Ammon's horn (tissue), 1 donor: ENCODE measurements at regions not wholly inside any gene's neighbourhood (a gene's known extent, or its start where the extent isn't known, plus 50 kb on each side); places are given as distances from the start of the nearest gene placed in this dataset.
A peak's percentile ranks its signal among the peaks of the same experiment; 100 is the strongest.

Source experiments
- DNase-seq: peaks from one replicate; pipeline ENCODE4 v3.0.0-alpha.2; 2016; ENCODE audit warnings: low spot score

- no peak for DNase-seq
Measured at GRCh38 chr3:63046152-63046551, 170.9 kb upstream of the CADPS start.

- DNase-seq, result no peak
Measured at GRCh38 chr3:63046580-63046979, 171.4 kb upstream of the CADPS start.

DNA sequence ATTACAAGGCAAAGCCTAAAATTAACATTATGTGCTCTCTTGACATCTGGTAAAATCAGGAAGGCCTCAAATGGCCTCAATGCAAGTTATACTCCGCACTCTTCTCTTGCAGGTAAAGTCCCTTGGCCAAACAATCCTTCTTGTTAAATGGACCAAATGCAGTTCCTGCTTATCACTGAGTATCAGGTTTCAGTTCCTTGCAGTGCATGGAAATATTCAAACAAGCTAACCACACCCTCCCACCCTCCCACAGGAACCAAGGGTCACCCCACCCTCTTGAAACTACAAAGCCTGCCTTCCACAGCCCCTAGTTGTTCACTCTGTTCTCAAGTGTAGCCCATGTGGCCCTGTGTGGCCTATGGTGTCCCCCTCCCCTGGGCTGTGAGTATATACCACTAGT, 171.9 kb upstream of the CADPS start:
- DNase-seq, result no peak

- no peak for DNase-seq
Measured at GRCh38 chr3:63048367-63049326, 173.4 kb upstream of the CADPS start.

GRCh38 chr3:63050548-63051177, 175.4 kb upstream of the CADPS start:
- no peak for DNase-seq

DNA sequence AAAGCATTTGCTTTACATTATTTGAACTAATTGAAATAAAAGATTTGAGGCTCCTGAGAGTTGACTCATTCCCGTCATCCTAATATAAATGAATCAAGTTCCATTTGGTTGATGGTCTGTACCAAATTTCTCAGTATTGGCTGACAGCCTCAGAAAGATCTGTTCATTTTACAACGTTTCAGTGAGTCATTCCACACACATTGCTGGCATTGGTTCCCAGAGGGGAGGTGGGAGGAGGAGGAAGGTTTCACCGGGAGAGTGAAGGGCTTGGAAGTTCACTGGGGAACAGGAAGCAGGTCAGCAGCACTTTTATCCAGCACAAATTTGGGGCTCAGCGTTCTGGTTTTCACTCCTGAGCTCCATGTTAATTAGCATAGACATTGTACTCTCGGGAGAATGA, 176.7 kb upstream of the CADPS start:
- peak; percentile 39 for DNase-seq

GRCh38 chr3:63056932-63057331, 181.7 kb upstream of the CADPS start:
- DNase-seq, result no peak

DNA sequence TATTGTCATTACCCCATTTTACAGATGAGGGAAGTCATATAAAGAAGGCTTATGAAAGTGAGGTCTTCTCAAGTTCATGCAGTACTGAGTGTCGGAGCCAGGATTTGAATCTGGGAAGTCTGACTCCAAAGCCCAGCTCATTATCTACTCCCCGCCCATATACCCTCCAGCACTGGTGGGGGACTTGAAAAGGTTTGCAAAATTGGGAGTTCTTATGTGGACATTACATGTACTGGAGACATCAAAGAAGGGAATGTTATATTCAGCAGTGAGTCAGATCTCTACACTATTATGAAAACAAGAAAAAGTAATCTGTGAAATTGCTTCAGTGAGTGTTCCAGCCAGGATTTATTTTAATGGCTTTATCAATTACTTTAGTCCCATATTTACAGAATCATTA, 185.2 kb upstream of the CADPS start:
- no peak for DNase-seq

GRCh38 chr3:63061449-63061848, 186.2 kb upstream of the CADPS start:
- no peak for DNase-seq

GRCh38 chr3:63064209-63064755, 189.1 kb upstream of the CADPS start:
- DNase-seq, result peak; percentile 14

DNA sequence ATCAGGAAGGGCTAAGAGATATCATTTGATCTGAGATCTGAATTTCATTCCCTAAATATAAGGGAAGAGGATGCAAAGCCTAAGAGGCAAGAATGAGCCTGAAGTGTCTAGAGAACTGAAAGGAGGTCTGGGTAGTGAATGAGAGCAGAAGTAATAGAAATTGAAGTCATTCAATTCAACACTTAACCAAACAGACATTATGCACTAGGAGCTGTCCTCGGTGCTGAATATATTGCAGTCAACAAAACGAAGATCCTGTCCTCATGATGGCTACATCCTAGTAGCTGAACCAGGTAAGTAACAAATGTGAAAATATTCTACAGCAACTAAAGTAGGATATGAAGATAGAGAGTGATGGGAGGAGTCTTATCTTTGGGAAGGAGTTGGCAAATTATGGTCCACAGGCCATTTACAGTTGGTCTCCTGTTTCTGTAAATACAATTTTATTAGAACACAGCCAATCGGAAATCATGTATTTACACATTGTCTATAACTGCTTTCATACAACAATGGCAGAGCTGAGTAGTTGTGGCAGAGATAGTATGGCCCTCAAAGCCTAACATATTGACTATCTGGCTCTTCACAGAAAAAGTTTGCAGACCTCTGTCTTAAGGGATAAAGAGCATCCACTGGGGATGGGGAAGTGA, 192.9 kb upstream of the CADPS start:
- no peak for DNase-seq

DNA sequence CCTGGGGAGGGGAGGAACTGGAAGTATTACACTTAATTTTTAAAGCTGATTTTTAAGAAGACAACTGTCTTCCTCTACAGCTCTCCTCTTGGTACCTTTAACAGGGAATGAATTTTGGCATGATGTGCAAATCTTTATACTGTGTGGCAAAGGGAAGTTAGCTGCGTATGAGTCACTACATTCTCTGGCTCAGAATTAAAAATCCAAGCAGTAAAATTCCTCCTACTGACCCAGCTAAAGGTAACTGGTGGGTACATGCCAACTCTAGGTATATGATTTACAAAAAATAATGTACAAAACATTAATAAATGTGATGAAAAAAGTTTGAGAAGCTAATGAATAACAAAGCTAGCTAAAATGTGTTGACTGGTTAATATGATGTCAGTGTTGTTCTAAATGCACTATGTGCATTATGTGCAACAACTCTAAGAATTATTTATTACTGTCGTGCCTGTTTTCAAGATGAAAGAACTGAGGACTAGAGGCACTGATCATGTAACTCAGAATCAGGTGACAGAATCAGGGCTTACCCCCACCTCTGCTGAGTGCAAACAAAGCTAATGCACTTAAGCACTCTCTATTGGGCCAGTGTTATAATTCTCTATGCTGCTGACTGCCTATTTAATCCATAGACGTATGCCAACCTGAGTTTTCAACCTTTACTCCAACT, 194.7 kb upstream of the CADPS start:
- DNase-seq, result no peak

- no peak for DNase-seq
Measured at GRCh38 chr3:63070476-63070810, 195.2 kb upstream of the CADPS start.

DNA sequence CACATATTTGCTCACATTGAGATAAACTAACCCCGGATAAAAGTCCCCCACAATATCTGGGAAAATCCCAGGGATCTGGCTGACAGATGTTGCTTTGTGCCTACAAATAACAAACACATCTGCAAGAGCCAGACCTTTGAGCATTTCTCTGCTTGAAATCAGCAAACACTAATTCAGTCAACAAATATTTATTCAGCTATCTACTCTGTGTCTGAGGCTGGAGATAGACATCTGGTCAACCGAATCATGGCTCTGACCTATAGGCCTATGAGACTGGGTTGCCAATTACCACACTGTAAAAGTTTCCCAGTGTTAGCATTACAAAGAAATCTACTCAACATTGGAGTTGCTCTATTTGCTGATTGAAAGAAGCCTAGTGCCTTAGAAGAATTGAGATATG, 201.1 kb upstream of the CADPS start:
- no peak for DNase-seq

DNA sequence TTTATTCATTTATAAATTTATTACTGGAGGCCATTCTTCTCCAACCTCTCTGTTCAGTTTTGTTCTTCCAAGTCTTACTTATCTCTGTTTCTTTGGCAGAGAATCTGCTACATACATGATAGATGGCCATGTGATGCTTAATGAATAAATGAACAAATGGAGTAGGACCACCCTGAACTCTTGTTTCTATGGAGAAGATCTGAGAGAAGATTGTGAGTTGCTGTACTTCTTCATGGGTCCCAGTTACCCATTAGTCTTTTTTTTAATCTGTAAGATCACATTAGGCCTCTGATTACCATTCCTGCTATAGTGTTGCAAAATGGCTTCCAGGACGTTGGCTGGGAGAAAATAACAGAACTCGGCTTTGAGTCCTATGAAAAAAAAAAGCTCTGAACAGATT, 191.9 kb upstream of the SYNPR start:
- DNase-seq, result no peak

DNA sequence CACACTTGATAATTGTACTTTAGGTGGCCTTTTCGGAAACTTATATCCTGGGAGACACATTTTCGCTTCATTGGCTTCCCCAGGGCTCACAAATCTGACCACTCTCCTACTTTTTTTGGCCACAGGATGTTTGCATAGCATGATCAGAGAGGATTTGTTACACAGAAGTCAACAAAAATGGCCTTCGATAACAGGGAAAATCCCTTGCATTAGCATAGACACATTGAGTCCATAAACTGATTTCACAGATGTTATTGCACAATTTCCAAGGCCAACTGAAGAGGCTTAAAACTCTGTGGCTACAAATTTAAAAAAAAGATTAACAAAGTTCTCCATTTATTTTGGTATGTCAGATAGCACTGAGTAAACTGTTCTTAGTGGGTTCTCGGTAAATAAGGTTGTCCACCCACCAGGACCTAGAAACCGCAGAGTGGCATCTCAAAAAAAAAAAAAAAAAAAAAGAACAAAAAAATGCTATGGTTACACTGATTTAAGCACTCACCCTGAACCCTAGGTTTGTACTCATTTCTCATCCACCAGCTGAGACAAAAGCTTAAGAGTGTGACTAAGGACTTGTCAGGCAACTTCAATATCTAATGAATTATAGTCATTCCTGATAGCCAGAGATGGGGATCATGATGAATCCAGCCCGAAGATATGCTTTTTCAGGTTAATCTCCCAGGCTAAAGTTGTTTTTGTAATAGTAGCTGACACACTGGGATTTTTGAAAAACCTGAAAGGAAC, 188.9 kb upstream of the SYNPR start:
- DNase-seq, result no peak

GRCh38 chr3:63089751-63090132, 188.4 kb upstream of the SYNPR start:
- DNase-seq, result no peak

GRCh38 chr3:63090656-63091055, 187.5 kb upstream of the SYNPR start:
- no peak for DNase-seq

- DNase-seq, result no peak
Measured at GRCh38 chr3:63092515-63092914, 185.6 kb upstream of the SYNPR start.

DNA sequence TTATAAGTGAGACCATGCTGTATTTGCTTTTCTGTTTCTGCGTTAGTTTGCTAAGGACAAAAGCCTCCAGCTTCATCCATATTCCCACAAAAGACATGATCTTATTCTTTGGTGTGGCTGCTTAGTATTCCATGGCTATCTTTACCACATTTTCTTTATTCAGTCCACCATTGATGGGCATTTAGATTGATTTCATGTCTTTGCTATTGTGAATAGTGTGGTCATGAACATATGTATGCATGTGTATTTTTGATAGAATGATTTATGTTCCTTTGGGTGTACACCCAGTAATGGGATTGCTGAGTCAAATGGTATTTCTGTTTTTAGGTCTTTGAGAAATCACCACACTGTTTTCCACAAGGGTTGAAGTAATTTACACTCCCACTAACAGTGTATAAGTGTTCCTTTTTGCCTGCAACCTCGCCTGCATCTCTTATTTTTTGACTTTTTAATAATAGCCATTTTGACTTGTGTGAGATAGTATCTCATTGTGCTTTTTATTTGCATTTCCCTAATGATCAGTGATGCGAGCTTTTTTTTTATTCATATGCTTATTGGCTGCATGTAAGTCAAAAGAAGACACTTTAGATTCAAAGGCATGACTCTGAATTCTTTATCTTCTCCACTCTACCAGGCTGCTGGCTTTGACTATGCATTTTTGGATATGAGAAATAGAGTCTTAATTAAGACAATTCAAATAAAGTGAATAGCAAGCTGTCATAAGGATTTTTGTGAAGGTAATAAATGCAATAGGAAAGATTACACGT, 183.3 kb upstream of the SYNPR start:
- DNase-seq, result no peak
